HUES64 (cell line): ENCODE measurements at regions not wholly inside any gene's neighbourhood (a gene's known extent, or its start where the extent isn't known, plus 50 kb on each side); places are given as distances from the start of the nearest gene placed in this dataset.
"Not testable (repeated sequence)": the region's sequence is repeated elsewhere in the genome, so short reads cannot be mapped to it uniquely, and the experiment has no call there.

Source experiments
- H3K27ac ChIP-seq: 2 replicates; pipeline ENCODE4 v1.7.0; 2013; ENCODE audit warnings: low read depth, low read length, inconsistent platforms
- H3K27me3 ChIP-seq: 2 replicates; pipeline ENCODE4 v1.6.1; 2013; ENCODE audit warnings: mild to moderate bottlenecking, low read length; ENCODE audit not compliant: insufficient read depth
- H3K36me3 ChIP-seq: 2 replicates; pipeline ENCODE4 v1.6.1; 2013; ENCODE audit warnings: mild to moderate bottlenecking, low read length; ENCODE audit not compliant: insufficient read depth
- H3K4me1 ChIP-seq: 2 replicates; pipeline ENCODE4 v1.6.1; 2013; ENCODE audit warnings: mild to moderate bottlenecking, low read length, moderate library complexity; ENCODE audit not compliant: insufficient read depth
- H3K4me3 ChIP-seq: 2 replicates; pipeline ENCODE4 v1.5.1; 2013; ENCODE audit warnings: mild to moderate bottlenecking, low read length, moderate library complexity
- H3K9ac ChIP-seq: 2 replicates; pipeline ENCODE4 v1.6.1; 2013; ENCODE audit warnings: mild to moderate bottlenecking, low read depth, low read length
- H3K9me3 ChIP-seq: 2 replicates; pipeline ENCODE4 v1.6.1; 2013; ENCODE audit warnings: low read depth, low read length; ENCODE audit not compliant: insufficient read depth
- whole genome bisulfite sequencing: fragments of 150-250, 120-280 bp; methylation state at CpG from one replicate; pipeline ENCODE4 v1.1.7; 2013; ENCODE audit warnings: missing lambda C conversion rate; 5-methylcytosine and 5-hydroxymethylcytosine counted together

DNA sequence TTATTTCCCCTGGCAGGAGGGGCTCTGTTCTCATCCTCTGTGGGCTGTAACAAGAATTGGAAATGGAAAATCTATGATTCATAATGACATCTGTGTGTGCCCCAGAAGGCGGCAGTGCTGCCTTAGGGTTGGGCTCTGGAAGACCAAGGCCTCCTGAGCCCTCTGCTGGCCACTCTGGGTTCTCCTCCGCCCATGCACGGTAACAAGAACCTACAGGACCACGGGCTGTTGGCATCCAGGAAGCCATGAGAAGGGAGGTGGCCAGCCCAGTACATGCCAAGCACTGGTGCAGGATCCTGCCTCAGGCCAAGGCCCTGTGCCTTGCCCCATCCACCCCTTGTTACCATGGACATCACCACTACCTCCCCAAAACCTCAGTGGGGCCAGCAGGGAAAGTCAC lies 454.2 kb downstream of the TP53TG3F start:
- H3K9me3 ChIP-seq, H3K27me3 ChIP-seq, H3K27ac ChIP-seq, H3K4me1 ChIP-seq, H3K4me3 ChIP-seq, H3K9ac ChIP-seq, H3K36me3 ChIP-seq: not testable (repeated sequence)
- 67% methylated on average over 3 of the region's 4 CpGs for WGBS

DNA sequence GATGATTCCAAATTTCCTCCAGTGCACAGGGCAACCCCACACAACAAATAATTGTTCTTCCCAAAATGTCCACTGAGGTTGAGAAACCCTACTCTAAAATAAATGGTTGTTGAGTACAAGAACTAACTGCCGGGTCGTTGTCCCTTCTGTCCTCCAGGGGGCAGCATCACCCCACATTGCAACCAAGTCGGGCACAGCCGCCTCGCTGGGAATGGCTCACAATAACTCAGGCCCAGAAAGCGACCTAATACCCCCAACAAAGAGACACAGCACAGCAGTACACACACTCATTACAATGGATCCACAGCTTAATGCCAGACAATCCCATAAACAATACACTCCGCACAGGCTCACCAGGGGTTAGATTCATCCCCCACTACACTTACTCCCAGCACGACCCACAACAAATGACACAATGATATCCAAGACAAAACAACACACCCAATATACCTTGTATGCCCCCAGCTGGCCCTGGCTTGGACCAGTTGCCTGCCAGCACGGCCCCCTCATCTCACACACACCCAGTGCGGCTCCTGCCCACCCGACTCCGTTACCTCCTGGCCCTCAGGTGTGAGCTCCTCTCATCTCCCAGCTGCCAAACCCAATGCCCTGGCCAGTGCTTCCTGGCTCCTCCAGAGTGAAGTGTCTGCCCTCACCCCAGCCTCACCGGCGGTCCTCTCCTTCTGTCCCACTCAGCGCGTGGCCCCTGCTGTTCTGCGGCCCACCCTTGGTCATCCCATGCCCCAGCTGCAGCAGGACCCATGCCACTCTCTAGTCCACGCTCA lies 461.5 kb downstream of the TP53TG3F start:
- H3K27me3 ChIP-seq, H3K27ac ChIP-seq, H3K36me3 ChIP-seq, H3K9me3 ChIP-seq, H3K4me3 ChIP-seq, H3K9ac ChIP-seq, H3K4me1 ChIP-seq: not testable (repeated sequence)
- no CpG with 5 or more reads among the region's 18 CpGs for WGBS

GRCh38 chr16:33922914-33923313 lies 463.5 kb downstream of the TP53TG3F start:
- WGBS: 84% methylated on average over 4 of the region's 10 CpGs

DNA sequence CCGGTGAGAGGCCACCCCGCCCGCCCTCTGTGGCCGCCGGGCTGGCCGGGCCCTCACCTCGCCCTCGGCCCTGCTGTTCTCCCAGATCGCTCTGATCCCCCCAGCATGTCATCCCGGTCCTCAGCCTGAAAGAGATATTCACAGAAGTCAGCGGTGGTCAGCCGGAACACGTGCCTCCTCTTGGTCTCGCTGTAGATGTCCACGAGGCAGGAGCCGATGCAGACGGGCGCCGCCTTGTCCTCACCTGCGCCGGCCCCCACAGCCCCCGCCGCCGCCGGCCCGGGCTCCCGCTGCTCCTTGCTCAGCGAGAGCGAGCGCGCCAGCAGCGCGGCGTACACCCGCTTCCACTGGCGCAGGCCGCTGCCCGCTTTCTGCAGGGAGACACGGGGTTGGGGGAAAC lies 468.6 kb downstream of the TP53TG3F start:
- H3K4me3 ChIP-seq, H3K4me1 ChIP-seq, H3K27ac ChIP-seq, H3K9me3 ChIP-seq, H3K9ac ChIP-seq, H3K27me3 ChIP-seq, H3K36me3 ChIP-seq: not testable (repeated sequence)
- 98% methylated on average over 6 of the region's 39 CpGs for WGBS

More at GRCh38 chr16:33922914-33923313, 463.5 kb downstream of the TP53TG3F start:
- H3K4me1 ChIP-seq, H3K4me3 ChIP-seq, H3K9ac ChIP-seq, H3K27me3 ChIP-seq, H3K9me3 ChIP-seq, H3K36me3 ChIP-seq, H3K27ac ChIP-seq: not testable (repeated sequence)

GRCh38 chr16:33932191-33932590 lies 472.8 kb downstream of the TP53TG3F start:
- not testable (repeated sequence) for H3K27me3 ChIP-seq, H3K4me3 ChIP-seq, H3K27ac ChIP-seq, H3K36me3 ChIP-seq, H3K9ac ChIP-seq, H3K4me1 ChIP-seq, H3K9me3 ChIP-seq
- 100% methylated on average over 3 of the region's 11 CpGs for WGBS

DNA sequence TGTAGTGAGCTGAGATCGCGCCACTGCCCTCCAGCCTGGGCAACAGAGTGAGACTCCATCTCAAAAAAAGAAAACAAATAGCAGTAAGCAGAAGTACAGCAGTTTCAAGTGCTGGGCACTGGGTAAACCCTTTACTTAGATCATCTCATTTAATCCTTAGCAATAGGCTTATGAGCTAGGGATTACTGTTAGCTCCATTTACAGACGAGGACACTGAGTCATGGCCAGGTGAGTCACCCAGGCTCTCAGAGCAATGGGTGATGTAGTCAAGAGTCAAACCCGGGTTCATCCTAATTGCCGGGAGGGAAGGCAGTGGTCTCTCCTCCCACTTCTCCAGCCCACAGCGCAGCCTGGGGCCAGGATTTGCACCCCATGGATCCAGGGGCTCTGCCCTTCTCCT lies 473.6 kb downstream of the TP53TG3F start:
- not testable (repeated sequence) for H3K4me1 ChIP-seq, H3K27me3 ChIP-seq, H3K9me3 ChIP-seq, H3K27ac ChIP-seq, H3K4me3 ChIP-seq, H3K36me3 ChIP-seq, H3K9ac ChIP-seq
- no CpG with 5 or more reads among the region's 6 CpGs for WGBS

DNA sequence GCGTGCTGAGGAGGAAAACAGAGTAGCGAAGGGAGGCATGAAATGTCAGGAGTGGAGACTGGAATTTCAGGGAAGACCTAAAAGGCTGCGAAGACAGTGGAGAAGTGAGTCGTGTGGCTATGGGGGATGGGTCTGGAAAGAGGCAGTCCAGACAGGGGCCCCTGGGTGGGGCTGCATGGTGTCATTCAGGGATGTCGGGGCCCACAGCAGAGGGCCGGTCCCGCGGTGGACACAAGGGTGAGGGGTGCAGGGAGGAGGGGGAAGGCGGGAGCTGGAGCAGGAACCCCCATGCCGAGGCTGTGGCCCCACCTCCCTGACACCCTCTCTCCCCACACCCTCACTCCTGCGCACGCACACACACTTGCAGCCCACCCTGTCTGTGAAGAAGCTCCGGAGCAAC lies 476.4 kb downstream of the TP53TG3F start:
- WGBS: 95% methylated on average over 9 of the region's 13 CpGs
- not testable (repeated sequence) for H3K9me3 ChIP-seq, H3K36me3 ChIP-seq, H3K9ac ChIP-seq, H3K27me3 ChIP-seq, H3K27ac ChIP-seq, H3K4me3 ChIP-seq, H3K4me1 ChIP-seq

GRCh38 chr16:33938097-33938496 lies 478.7 kb downstream of the TP53TG3F start:
- H3K36me3 ChIP-seq, H3K9ac ChIP-seq, H3K27ac ChIP-seq, H3K4me1 ChIP-seq, H3K4me3 ChIP-seq, H3K27me3 ChIP-seq, H3K9me3 ChIP-seq: not testable (repeated sequence)
- WGBS: 76% methylated on average over 7 of the region's 16 CpGs

DNA sequence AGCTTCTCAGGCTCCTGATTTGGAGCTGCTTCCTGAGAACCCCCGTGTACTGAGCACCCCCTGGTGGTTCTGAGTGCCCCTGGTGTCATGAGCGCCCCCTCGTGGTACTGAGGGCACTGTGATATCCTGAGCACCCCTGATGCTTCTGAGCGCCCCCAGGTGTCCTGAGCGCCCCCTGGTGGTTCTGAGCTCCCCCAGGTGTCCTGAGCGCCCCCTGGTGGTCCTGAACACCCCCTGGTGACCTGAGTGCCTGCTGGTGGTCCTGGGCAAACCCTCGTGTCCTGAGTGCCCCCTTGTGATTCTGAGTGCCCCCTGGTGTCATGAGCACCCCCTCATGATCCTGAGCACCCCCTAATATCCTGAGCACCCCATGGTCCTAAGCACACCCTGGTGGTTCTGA lies 502.1 kb downstream of the TP53TG3F start:
- H3K4me3 ChIP-seq, H3K4me1 ChIP-seq, H3K27ac ChIP-seq, H3K36me3 ChIP-seq, H3K9ac ChIP-seq, H3K9me3 ChIP-seq, H3K27me3 ChIP-seq: not testable (repeated sequence)
- no CpG with 5 or more reads among the region's 7 CpGs for WGBS

- no CpG with 5 or more reads among the region's 2 CpGs for WGBS
- not testable (repeated sequence) for H3K27ac ChIP-seq, H3K36me3 ChIP-seq, H3K4me3 ChIP-seq, H3K27me3 ChIP-seq, H3K4me1 ChIP-seq, H3K9me3 ChIP-seq, H3K9ac ChIP-seq
Observed at GRCh38 chr16:33965534-33965933, 506.1 kb downstream of the TP53TG3F start.

- WGBS: 90% methylated on average over 1 of the region's 2 CpGs
Observed at GRCh38 chr16:33966855-33967254, 507.4 kb downstream of the TP53TG3F start.

GRCh38 chr16:33974557-33974956 lies 515.1 kb downstream of the TP53TG3F start:
- H3K27ac ChIP-seq, H3K4me3 ChIP-seq, H3K9me3 ChIP-seq, H3K36me3 ChIP-seq, H3K4me1 ChIP-seq, H3K27me3 ChIP-seq, H3K9ac ChIP-seq: not testable (repeated sequence)
- no CpG with 5 or more reads among the region's 8 CpGs for WGBS

More at GRCh38 chr16:33966855-33967254, 507.4 kb downstream of the TP53TG3F start:
- not testable (repeated sequence) for H3K9me3 ChIP-seq, H3K4me3 ChIP-seq, H3K27ac ChIP-seq, H3K4me1 ChIP-seq, H3K36me3 ChIP-seq, H3K9ac ChIP-seq, H3K27me3 ChIP-seq
